ENCODE measurements at regions not wholly inside any gene's neighbourhood (a gene's known extent, or its start where the extent isn't known, plus 50 kb on each side); places are given as distances from the start of the nearest gene placed in this dataset.

DNA sequence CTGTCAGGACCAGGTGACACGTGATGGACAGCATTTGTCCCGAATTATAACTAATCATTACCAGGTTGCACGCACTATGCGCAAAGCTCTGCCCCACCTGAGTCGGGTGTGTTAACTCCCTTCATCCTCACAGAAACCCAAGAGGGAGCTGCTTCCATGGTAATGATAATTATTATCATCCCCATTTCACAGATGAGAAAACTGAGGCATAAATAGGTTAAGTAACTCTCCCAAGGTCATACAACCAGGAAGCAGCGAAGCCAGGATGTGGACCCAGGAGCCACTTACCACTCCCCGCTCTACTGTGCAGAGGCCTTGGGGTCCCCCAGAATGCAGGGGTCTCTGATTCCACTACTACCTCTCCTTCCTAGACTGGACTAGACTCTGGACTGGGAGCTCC is 76.7 kb upstream of the TARDBP start:
- TF ChIP-seq REST (IDR thresholded peaks at IDR 0.05; ENCODE audit: low read depth) (no peak), YY1 (IDR thresholded peaks at IDR 0.05; ENCODE audit: low read depth) (no peak), RAD21 (IDR thresholded peaks at IDR 0.05; ENCODE audit: low read depth) (no peak), EP300 (IDR thresholded peaks at IDR 0.05; ENCODE audit: borderline replicate concordance) (no peak), EGR1 (IDR thresholded peaks at IDR 0.05) (no peak), TEAD4 (IDR thresholded peaks at IDR 0.05) (no peak), TAF1 (IDR thresholded peaks at IDR 0.05; ENCODE audit: low read depth) (no peak)

All from Ishikawa (cell line).